H1 (cell line): ENCODE measurements at regions not wholly inside any gene's neighbourhood (a gene's known extent, or its start where the extent isn't known, plus 50 kb on each side); places are given as distances from the start of the nearest gene placed in this dataset.

Source experiments
- CTCF ChIP-seq, 3 experiments: IDR thresholded peaks; 1 replicate in 2 of 3; 2 replicates in 1 of 3; pipeline versions ENCODE4 v1.5.1 to v1.6.1; 2011; ENCODE audit warnings: low read length in 3 of 3, mild to moderate bottlenecking in 3 of 3, inconsistent platforms in 2 of 3, low read depth in 1 of 3, moderate library complexity in 1 of 3; ENCODE audit not compliant: insufficient read depth in 1 of 3; ENCODE audit errors: control extremely low read depth in 1 of 3
- POLR2A ChIP-seq, 2 experiments: IDR thresholded peaks; 1 replicate in 1 of 2; 2 replicates in 1 of 2; pipeline ENCODE4 v1.6.1; 2011; ENCODE audit warnings: low read depth in 2 of 2, low read length in 2 of 2, mild to moderate bottlenecking in 2 of 2; ENCODE audit errors: control extremely low read depth in 1 of 2
- SIN3A ChIP-seq, 2 experiments: IDR thresholded peaks in 1 of 2; conservative IDR thresholded peaks in 1 of 2; 2 replicates each; pipeline ENCODE4 v1.6.1; 2011 to 2012; ENCODE audit warnings: low read length in 2 of 2, improper control_type of control experiment in 1 of 2, low read depth in 1 of 2, mild to moderate bottlenecking in 1 of 2

DNA sequence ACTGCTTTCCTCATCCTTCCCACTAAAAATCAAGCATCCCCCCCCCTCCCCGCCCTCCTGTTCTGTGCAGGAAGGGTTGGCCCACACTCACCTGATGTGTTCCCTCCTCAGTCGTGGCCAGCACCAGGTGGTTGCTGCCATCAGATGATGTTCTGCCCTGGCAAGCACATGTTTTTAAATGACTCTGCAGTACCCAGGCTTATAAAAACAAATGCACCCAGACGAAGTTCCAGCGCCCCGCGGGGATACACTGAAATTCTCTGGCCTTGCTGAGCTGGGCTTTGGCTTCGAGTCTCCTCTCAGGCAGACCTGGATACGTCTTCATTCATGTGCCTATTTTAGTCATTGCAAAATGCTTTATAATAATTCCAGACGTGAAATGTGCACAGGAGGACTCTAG lies 316.3 kb downstream of the DLEU7 start:
- TF ChIP-seq SIN3A (conservative IDR thresholded peaks at IDR 0.05 in 1 of 2, IDR thresholded peaks at IDR 0.05 in 1 of 2; ENCODE audit: low read depth in 1 of 2, low read length in 2 of 2) (no peak), CTCF (IDR thresholded peaks at IDR 0.05; ENCODE audit: control extremely low read depth in 1 of 3, insufficient read depth in 1 of 3, low read depth in 1 of 3, low read length in 3 of 3) (no peak), POLR2A (IDR thresholded peaks at IDR 0.05; ENCODE audit: control extremely low read depth in 1 of 2, low read depth in 2 of 2, low read length in 2 of 2) (no peak)
